ENCODE measurements at regions not wholly inside any gene's neighbourhood (a gene's known extent, or its start where the extent isn't known, plus 50 kb on each side); places are given as distances from the start of the nearest gene placed in this dataset.

DNA sequence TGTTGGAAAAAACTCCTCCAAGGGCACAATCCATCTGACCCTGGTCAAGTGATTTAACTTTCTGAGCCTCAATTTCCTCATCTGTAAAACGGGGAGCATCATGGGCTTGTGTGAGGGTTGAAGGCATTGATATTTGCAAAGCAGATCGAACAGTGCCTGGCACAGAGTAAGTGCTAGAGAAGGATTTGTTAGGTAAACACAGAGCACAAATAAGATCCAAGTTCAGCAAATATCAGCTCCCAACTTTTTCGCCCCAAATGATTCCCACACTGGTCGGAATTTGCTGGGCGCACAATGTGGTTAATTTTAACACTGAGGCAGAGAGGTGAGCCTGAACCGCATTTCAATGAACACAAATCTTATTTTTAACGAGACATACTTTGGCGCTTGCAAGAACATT lies 76.3 kb upstream of the ATP2B2 start:
- TF ChIP-seq POLR2AphosphoS5 (IDR thresholded peaks at IDR 0.05; ENCODE audit: low read depth) = no peak
- TF ChIP-seq, protein P1, sequence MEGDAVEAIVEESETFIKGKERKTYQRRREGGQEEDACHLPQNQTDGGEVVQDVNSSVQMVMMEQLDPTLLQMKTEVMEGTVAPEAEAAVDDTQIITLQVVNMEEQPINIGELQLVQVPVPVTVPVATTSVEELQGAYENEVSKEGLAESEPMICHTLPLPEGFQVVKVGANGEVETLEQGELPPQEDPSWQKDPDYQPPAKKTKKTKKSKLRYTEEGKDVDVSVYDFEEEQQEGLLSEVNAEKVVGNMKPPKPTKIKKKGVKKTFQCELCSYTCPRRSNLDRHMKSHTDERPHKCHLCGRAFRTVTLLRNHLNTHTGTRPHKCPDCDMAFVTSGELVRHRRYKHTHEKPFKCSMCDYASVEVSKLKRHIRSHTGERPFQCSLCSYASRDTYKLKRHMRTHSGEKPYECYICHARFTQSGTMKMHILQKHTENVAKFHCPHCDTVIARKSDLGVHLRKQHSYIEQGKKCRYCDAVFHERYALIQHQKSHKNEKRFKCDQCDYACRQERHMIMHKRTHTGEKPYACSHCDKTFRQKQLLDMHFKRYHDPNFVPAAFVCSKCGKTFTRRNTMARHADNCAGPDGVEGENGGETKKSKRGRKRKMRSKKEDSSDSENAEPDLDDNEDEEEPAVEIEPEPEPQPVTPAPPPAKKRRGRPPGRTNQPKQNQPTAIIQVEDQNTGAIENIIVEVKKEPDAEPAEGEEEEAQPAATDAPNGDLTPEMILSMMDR (conservative IDR thresholded peaks at IDR 0.05; ENCODE audit: low read depth in 2 of 2) = no peak
- TF ChIP-seq, protein P2, sequence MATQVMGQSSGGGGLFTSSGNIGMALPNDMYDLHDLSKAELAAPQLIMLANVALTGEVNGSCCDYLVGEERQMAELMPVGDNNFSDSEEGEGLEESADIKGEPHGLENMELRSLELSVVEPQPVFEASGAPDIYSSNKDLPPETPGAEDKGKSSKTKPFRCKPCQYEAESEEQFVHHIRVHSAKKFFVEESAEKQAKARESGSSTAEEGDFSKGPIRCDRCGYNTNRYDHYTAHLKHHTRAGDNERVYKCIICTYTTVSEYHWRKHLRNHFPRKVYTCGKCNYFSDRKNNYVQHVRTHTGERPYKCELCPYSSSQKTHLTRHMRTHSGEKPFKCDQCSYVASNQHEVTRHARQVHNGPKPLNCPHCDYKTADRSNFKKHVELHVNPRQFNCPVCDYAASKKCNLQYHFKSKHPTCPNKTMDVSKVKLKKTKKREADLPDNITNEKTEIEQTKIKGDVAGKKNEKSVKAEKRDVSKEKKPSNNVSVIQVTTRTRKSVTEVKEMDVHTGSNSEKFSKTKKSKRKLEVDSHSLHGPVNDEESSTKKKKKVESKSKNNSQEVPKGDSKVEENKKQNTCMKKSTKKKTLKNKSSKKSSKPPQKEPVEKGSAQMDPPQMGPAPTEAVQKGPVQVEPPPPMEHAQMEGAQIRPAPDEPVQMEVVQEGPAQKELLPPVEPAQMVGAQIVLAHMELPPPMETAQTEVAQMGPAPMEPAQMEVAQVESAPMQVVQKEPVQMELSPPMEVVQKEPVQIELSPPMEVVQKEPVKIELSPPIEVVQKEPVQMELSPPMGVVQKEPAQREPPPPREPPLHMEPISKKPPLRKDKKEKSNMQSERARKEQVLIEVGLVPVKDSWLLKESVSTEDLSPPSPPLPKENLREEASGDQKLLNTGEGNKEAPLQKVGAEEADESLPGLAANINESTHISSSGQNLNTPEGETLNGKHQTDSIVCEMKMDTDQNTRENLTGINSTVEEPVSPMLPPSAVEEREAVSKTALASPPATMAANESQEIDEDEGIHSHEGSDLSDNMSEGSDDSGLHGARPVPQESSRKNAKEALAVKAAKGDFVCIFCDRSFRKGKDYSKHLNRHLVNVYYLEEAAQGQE (IDR thresholded peaks at IDR 0.05; ENCODE audit: unreplicated experiment) = no peak
